Gastroesophageal sphincter (tissue), 4 donors: ENCODE measurements at regions not wholly inside any gene's neighbourhood (a gene's known extent, or its start where the extent isn't known, plus 50 kb on each side); places are given as distances from the start of the nearest gene placed in this dataset.

Source experiments
- ATAC-seq: fragments of 150-250 bp; one replicate; pipeline ENCODE4 v1.9.1; 2016; ENCODE audit warnings: mild to moderate bottlenecking, moderate library complexity
- H3K27ac ChIP-seq, 4 donors: fragments of 200-600 bp; sonication (generic) in 3 of 4; 1 replicate in 3 of 4; 2 replicates in 1 of 4; pipeline ENCODE4 v1.5.1; 2016 to 2019
- H3K27me3 ChIP-seq: fragments of 200-600 bp; sonication (generic); one replicate; pipeline ENCODE4 v1.5.1; 2019
- H3K36me3 ChIP-seq, 2 donors: fragments of 200-600 bp; sonication (generic); one replicate each; pipeline ENCODE4 v1.5.1; 2019; ENCODE audit warnings: control low read depth in 1 of 2
- H3K4me1 ChIP-seq, 3 donors: fragments of 200-600 bp; sonication (generic); 1 replicate in 2 of 3; 2 replicates in 1 of 3; pipeline ENCODE4 v1.5.1; 2016 to 2019; ENCODE audit warnings: control low read depth in 2 of 3
- H3K4me3 ChIP-seq, 2 donors: fragments of 200-600 bp; sonication (generic); one replicate each; pipeline ENCODE4 v1.5.1; 2019; ENCODE audit warnings: mild to moderate bottlenecking in 1 of 2, moderate library complexity in 1 of 2
- H3K9me3 ChIP-seq, 3 donors: fragments of 200-600 bp; sonication (generic); one replicate each; pipeline ENCODE4 v1.5.1; 2017 to 2019; ENCODE audit warnings: control low read depth in 2 of 3
- CTCF ChIP-seq, 4 experiments: fragments of 200-600 bp in 2 of 4; fragments of 450-650 bp in 2 of 4; sonication (generic) in 1 of 4; IDR thresholded peaks; one replicate each; pipeline ENCODE4 v1.5.1; 2017 to 2019; ENCODE audit warnings: antibody characterized with exemption in 4 of 4, mild to moderate bottlenecking in 2 of 4, moderate library complexity in 2 of 4
- EP300 ChIP-seq: sonication (generic); formaldehyde crosslinking; IDR thresholded peaks from one replicate; pipeline ENCODE4 v1.6.1; 2017; ENCODE audit warnings: antibody characterized with exemption, mild to moderate bottlenecking
- POLR2A ChIP-seq, 2 donors: fragments of 450-650 bp; IDR thresholded peaks; one replicate each; pipeline ENCODE4 v1.6.1; 2017; ENCODE audit warnings: antibody characterized with exemption in 2 of 2, mild to moderate bottlenecking in 2 of 2, moderate library complexity in 1 of 2
- POLR2AphosphoS5 ChIP-seq: sonication (generic); formaldehyde crosslinking; IDR thresholded peaks from one replicate; pipeline ENCODE4 v1.6.1; 2017; ENCODE audit warnings: antibody characterized with exemption
- WGBS, 2 donors: methylation state at CpG; one replicate each; pipeline ENCODE4 v1.1.5; 2018; ENCODE audit warnings: low coverage in 1 of 2; 5-methylcytosine and 5-hydroxymethylcytosine counted together

DNA sequence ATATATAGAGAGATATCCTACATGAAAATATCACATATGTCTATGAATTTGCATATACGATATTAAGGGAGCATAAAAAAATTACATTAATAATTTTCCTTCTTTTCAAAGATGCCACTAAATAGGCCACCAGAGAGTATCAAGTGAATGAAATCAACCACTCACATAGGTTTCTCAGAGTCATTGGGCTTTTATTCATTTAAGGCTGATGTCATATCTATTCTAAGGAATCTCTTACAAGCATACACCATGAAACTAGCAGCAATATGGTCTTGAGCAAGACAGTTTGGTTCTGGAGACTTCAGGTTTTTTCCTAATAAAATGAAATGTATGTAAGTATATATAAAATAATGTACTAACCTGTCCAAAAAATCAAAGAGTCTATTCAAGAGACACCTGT is 420.4 kb downstream of the PLA2G4A start:
- no peaks in the 10 kb centered on the region for H3K4me1 ChIP-seq
- no peak for ATAC-seq
- WGBS, 2 donors = 79 to 100% methylated on average over 1 of the region's 1 CpG
- H3K27ac ChIP-seq = no peak overlapping the region
- no peaks in the 10 kb centered on the region for H3K9me3 ChIP-seq
- no peaks in the 10 kb centered on the region for H3K36me3 ChIP-seq
- H3K27me3 ChIP-seq = no peaks in the 10 kb centered on the region
- no peak overlapping the region for H3K4me3 ChIP-seq
- TF ChIP-seq POLR2A (IDR thresholded peaks at IDR 0.05) (no peak), CTCF (IDR thresholded peaks at IDR 0.05) (no peak), POLR2AphosphoS5 (no peak), EP300 (no peak)

DNA sequence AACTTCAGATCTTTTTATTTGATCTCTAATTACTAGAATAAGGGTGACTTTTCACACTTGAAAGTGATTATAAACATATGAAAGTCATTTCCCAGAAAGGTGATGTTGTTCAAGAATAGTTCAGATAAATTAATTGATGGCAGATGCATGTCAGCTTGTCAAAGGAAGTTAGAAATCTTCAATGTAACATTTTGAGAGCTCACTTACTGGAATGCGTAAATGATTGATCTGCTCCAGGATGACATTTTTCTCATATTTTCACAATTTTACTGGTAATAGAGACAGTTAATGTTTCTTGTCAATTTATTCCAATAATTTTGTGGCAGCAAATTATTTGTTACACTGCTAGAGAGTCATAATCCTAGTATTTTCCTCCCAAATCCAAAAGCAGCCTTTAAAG is 424.2 kb downstream of the PLA2G4A start:
- H3K9me3 ChIP-seq = no peaks in the 10 kb centered on the region
- no peak for ATAC-seq
- TF ChIP-seq POLR2AphosphoS5 (no peak), CTCF (IDR thresholded peaks at IDR 0.05) (no peak), POLR2A (IDR thresholded peaks at IDR 0.05) (no peak), EP300 (no peak)
- 100% methylated on average over 1 of the region's 1 CpG for WGBS, 2 donors
- H3K36me3 ChIP-seq = no peaks in the 10 kb centered on the region
- no peak overlapping the region for H3K4me3 ChIP-seq
- no peak overlapping the region for H3K27ac ChIP-seq
- no peaks in the 10 kb centered on the region for H3K4me1 ChIP-seq
- H3K27me3 ChIP-seq = no peaks in the 10 kb centered on the region

- H3K9me3 ChIP-seq = no peaks in the 10 kb centered on the region
- 86 to 92% methylated on average over 3 of the region's 3 CpGs for WGBS, 2 donors
- H3K36me3 ChIP-seq = no peaks in the 10 kb centered on the region
- no peak overlapping the region for H3K27ac ChIP-seq
- TF ChIP-seq EP300 (no peak), POLR2A (IDR thresholded peaks at IDR 0.05) (no peak), CTCF (IDR thresholded peaks at IDR 0.05) (no peak), POLR2AphosphoS5 (no peak)
- H3K4me1 ChIP-seq = no peaks in the 10 kb centered on the region
- no peaks in the 10 kb centered on the region for H3K27me3 ChIP-seq
- no peak for ATAC-seq
- H3K4me3 ChIP-seq = no peak overlapping the region
Measured at GRCh38 chr1:187257476-187257875, 428.7 kb downstream of the PLA2G4A start.

DNA sequence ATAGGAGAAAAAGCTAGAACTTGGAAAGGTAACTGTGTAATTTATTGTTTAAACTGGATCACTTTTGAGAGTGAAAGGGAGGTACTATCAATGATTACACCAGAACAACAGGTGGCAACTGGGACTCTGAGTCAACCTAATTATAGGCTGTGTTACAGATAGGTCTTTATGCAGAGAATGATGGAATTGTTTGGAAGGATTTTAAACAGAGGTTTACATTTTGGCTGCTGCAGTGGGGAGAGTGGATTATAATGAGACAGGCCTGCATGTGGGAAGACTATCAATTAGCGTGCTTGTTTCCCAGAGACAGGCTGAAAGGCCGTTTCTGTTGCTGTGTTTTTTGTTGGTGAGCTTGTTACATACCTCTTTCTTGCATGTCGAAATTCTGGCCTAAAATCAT is 432.9 kb downstream of the PLA2G4A start:
- ATAC-seq = no peak
- no peaks in the 10 kb centered on the region for H3K4me1 ChIP-seq
- 15 to 21% methylated on average over 3 of the region's 3 CpGs for WGBS, 2 donors
- no peak overlapping the region for H3K27ac ChIP-seq
- H3K27me3 ChIP-seq = no peaks in the 10 kb centered on the region
- H3K36me3 ChIP-seq = no peaks in the 10 kb centered on the region
- H3K9me3 ChIP-seq = no peaks in the 10 kb centered on the region
- no peak overlapping the region for H3K4me3 ChIP-seq
- no peak for TF ChIP-seq CTCF (IDR thresholded peaks at IDR 0.05)
- no peak for TF ChIP-seq EP300
- no peak for TF ChIP-seq POLR2A (IDR thresholded peaks at IDR 0.05)
- peak; percentile 41 for TF ChIP-seq POLR2AphosphoS5

DNA sequence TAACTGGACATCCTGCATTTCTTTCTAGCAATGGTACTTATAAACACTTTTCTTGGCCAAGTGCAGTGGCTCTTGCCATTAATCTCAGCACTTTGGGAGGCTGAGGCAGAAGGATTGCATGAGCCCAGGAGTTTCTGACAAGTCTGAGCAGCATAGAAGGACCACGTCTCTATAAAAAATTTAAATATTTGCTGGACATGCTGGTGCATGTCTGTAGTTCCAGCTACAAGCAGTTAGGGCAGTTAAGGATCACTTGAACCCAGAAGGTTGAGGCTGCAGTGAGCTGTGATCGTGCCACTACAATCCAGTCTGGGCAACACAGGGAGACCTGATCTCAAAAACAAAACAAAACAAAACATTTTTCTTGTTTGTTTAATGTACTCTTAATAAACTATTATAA is 434.0 kb downstream of the PLA2G4A start:
- Histone ChIP-seq H3K27me3 (no peaks in the 10 kb centered on the region), H3K27ac (no peak overlapping the region), H3K36me3 (no peaks in the 10 kb centered on the region), H3K4me3 (no peak overlapping the region), H3K9me3 (no peaks in the 10 kb centered on the region), H3K4me1 (no peaks in the 10 kb centered on the region)
- ATAC-seq = no peak
- WGBS, 2 donors = 59 to 67% methylated on average over 2 of the region's 2 CpGs
- TF ChIP-seq POLR2A (IDR thresholded peaks at IDR 0.05) = no peak
- TF ChIP-seq EP300 = no peak
- TF ChIP-seq CTCF (IDR thresholded peaks at IDR 0.05) = no peak
- no peak for TF ChIP-seq POLR2AphosphoS5
